GM12891 (cell line): ENCODE measurements at regions not wholly inside any gene's neighbourhood (a gene's known extent, or its start where the extent isn't known, plus 50 kb on each side); places are given as distances from the start of the nearest gene placed in this dataset.

Source experiments
- DNase-seq: peaks from one replicate; pipeline ENCODE4 v3.0.0; 2011; ENCODE audit warnings: low spot score; ENCODE audit not compliant: insufficient read length
- FAIRE-seq: peaks from 2 replicates; lab custom pipeline; 2011; peaks lifted over from hg19 to GRCh38; lab: Jason Lieb, UNC
- PAX5 ChIP-seq: IDR thresholded peaks from 2 replicates; pipeline ENCODE4 v1.6.1; 2011; ENCODE audit warnings: low read length, moderate library complexity, mild to moderate bottlenecking; ENCODE audit not compliant: insufficient read depth, severe bottlenecking
- POLR2A ChIP-seq: IDR thresholded peaks from 2 replicates; pipeline ENCODE4 v1.6.1; 2011; ENCODE audit warnings: low read depth, low read length, control low read depth
- POLR2AphosphoS5 ChIP-seq: IDR thresholded peaks from 2 replicates; pipeline ENCODE4 v1.6.1; 2011; ENCODE audit warnings: low read depth, low read length, control low read depth
- POU2F2 ChIP-seq: IDR thresholded peaks from 2 replicates; pipeline ENCODE4 v1.6.1; 2011; ENCODE audit warnings: low read depth, mild to moderate bottlenecking, control low read depth, low read length, moderate library complexity
- SPI1 ChIP-seq: IDR thresholded peaks from 2 replicates; pipeline ENCODE4 v1.6.1; 2011; ENCODE audit warnings: low read depth, low read length, control low read depth
- TAF1 ChIP-seq: IDR thresholded peaks from 2 replicates; pipeline ENCODE4 v1.6.1; 2011; ENCODE audit warnings: low read depth, low read length, control low read depth

DNA sequence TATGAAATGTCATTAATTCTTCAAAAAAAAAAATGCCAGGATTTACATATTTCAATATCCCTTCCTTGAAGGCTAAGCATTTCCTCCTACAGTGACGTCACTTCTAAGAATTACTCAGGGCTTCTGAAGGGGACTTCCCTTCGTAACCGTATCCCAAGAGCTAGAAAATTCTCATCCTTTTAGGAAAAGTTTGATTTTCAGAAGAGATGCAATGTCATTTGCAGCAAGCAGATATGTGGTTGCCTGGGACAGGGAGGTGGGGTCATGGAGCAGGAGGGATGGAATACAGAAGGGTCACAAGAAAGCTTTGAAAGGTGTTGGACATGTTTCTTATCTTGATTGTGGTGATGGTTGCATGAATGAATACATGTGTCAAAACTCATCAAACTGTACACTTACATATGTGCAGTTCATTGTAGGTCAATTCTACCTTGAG is 97.0 kb upstream of the ATL2 start:
- FAIRE-seq (no peak), DNase-seq (no peak)
- no peak for TF ChIP-seq POU2F2
- TF ChIP-seq TAF1, result no peak
- TF ChIP-seq PAX5, result no peak
- TF ChIP-seq POLR2A, result no peak
- no peak for TF ChIP-seq POLR2AphosphoS5
- TF ChIP-seq SPI1, result no peak

DNA sequence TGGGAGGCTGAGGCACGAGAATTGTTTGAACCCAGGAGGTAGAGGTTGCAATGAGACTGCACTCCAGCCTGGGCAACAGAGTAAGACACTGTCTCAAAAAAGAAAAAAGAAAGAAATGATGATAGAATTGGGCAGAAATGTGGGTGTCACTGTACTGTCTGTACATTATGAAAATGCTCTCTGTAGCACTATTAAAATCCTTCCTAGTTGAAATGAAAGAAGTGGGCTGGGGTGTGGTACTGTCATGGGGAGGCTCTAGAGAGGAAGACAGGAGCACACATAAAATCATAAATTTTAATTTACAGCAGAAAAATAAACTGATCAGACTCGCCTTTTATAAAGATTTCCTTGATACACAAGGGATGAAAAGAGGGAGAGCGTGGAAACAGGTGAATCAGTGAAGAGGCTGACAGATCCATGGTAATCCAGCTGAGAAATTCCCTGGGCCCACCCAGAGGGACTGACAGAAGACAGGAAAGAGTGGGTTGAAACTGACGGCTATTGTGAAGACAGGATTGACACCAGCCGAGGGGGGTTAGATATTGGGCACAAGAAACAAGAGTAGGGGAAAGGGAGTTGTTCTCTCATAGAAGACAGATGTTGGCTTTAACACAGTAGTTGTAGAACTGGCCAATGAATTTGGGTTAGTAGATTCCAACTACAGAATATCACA is 96.4 kb upstream of the ATL2 start:
- no peak for TF ChIP-seq POU2F2
- no peak for TF ChIP-seq POLR2A
- no peak for TF ChIP-seq PAX5
- DNase-seq (no peak), FAIRE-seq (no peak)

DNA sequence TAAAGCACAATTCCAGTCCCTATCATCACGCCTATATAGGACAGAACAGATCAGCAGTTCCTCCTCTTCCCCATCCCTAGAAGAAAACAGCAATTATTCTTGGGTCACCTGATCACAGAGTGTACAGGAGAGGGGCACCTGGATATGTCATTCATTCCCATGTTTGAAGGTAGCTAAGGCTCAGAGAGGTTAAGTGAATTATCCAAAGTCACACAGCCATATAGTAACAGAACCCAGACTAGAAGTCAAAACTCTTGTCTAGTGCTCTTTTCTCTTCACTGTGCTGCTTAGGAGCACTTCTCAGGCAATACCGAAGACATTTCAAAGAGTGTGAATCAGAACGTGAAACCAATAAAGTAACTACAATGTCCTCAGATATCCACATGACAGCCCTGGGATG is 93.0 kb upstream of the ATL2 start:
- TF ChIP-seq POLR2AphosphoS5, result no peak
- TF ChIP-seq TAF1, result no peak
- TF ChIP-seq POLR2A, result no peak
- TF ChIP-seq SPI1, result no peak
- TF ChIP-seq PAX5, result no peak
- no peak for TF ChIP-seq POU2F2
- DNase-seq (no peak), FAIRE-seq (no peak)

DNA sequence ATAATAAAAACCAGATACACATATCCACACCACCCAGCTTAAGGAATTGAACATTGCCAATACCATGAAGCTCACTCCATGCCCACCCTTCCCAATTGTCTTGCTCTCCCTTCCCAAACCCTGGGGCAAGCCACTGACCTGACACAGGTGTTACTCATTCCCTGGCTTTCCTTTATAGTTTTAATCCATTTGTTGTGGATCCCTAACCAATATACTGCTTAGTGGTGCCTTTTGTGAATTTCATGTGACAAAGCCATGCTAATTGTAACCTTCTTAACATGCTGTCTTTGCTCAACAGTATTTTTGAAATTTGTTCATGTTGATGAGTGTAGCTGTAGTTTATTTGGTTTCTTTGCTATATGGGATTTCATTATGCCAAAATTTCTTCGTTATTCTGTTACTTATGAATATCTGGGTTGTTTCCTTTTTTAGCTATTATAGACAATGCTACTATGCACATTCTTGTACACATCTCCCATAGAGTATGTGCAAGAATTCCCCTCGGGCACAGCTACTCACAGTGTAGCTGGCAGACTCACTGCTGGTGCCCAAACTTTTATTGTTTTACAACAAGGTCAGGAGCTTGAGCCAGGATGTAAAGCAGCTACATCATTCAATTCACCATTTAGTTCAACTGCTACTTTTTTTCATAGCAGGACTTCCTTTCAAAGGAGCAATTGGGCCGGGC is 90.8 kb upstream of the ATL2 start:
- DNase-seq (no peak), FAIRE-seq (no peak)
- no peak for TF ChIP-seq POLR2AphosphoS5
- no peak for TF ChIP-seq POLR2A
- TF ChIP-seq SPI1, result no peak
- TF ChIP-seq PAX5, result no peak
- TF ChIP-seq POU2F2, result no peak
- no peak for TF ChIP-seq TAF1

DNA sequence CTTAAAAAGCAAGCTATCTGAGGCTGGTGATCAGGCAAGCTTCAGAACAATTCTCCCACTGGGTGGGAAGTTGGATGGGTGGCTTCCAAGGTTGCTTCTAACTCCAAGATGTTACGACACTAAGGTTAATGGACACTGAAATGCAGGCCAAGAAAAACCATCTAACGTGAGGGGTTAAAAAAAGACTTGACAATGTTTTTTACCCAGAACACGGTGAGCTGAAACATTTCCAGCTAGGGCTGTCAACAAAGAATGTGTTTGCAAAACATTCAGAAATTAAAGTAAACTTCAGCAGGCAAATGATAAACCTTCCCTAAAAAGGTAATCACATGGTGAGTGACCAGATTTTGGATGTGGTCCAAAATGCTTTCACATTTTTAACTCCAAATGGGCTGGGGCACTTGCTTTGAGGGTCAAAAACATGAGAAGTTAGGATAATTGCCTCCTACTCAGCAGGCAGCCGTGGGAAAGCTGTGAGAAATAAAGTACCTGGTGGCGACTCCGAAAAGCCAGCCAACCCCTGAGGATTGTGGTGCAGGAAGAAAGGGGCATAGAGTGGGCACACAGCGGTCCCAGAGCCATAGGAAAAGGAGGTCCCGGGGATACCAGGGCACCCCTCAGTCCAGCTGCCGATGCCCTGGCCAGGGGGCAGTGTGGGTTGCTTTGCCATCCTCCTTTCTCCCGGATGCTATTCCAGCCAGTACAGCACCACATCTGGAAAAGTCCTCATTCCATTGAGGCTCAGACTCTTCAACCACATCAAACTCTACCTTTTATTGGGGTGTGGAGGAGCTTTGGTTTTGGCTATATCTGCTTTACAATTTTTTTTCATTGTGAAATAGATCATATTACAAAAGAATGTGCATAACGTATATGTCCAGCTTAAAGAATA is 90.0 kb upstream of the ATL2 start:
- no peak for FAIRE-seq

DNA sequence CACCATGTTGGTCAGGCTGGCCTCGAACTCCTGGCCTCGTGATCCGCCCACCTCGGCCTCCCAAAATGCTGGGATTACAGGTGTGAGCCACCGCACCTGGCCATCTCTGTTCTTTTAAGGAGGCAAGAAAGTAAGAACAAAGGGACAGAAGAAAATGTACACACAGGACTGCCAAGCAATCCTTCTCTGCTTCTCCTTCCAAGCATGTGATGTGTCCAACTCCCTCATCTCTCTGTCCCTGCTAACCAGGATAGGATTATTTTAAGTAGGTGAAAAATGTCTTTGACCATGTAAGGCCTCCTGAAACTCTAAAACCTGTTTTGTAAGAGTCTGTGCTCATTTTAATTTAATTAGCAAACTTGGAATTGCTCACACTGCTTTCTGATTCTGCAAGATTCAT is 89.3 kb upstream of the ATL2 start:
- DNase-seq, result no peak
- TF ChIP-seq POLR2A (no peak), TAF1 (no peak), POLR2AphosphoS5 (no peak), POU2F2 (no peak), PAX5 (no peak), SPI1 (no peak)
- FAIRE-seq, result no peak

More for the DNA sequence above, 90.0 kb upstream of the ATL2 start:
- TF ChIP-seq TAF1, result no peak
- no peak for TF ChIP-seq SPI1
- no peak for TF ChIP-seq POLR2AphosphoS5
- TF ChIP-seq POLR2A, result no peak
- no peak for TF ChIP-seq POU2F2
- no peak for TF ChIP-seq PAX5
- DNase-seq, result no peak

DNA sequence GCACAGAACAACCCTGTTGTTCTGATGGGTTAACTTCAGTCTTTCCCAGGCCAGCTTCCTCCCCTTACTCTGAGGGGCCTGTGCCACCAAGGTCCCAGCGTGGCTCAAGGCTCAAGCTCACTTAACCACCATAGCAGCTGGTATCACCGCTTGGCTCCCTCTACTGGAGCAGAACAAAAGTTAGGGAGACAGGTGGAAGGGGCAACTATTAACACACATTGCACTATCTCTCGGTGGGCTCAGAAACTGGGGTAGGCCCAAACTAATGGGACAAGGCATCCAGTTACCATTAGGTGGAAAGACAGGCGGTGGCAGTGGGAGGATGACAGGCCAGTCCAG is 88.7 kb upstream of the ATL2 start:
- no peak for DNase-seq
- TF ChIP-seq PAX5 (no peak), SPI1 (no peak), TAF1 (no peak), POLR2AphosphoS5 (no peak), POLR2A (no peak)
- FAIRE-seq, result peak; percentile 31

DNA sequence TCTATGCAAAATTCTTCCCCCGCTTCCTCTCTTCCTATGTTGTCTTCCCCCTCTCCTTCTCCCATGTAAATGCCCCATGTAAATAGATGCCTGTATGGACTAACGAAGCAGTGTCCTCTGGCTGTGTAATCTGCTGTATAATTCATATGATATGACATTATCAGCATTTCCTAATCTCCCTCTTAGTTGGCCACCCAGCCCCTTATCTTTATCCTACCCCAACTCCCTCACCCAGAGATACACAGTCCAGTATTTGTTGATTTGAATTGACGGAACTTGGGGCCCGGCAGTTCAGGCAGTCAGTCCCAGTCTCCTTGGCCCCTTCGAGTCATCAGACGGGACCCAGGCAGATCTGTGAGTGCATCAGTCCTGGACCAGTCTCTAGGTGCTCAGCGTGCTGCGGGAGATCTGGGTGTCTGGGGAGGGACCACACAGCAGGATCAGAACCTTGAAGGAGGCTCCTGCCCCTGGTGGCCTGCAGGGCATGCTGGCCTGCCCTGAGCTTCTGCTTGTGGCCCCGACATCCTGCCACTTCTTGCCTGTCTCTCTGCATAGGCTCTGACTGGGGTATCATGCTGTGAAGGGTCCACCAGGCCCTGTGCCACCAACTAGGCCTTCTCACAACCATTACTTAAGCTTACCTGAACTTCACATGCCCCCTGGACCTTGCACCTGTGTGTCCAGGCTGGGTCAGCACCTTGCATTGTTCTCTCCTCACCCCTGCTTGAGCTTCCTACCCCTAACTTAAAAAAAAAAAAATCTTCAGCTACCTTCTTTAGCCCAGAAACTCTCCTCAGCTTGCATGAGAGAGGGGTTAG is 88.1 kb upstream of the ATL2 start:
- DNase-seq, result no peak
- no peak for FAIRE-seq
- TF ChIP-seq SPI1, result no peak
- no peak for TF ChIP-seq POLR2A

DNA sequence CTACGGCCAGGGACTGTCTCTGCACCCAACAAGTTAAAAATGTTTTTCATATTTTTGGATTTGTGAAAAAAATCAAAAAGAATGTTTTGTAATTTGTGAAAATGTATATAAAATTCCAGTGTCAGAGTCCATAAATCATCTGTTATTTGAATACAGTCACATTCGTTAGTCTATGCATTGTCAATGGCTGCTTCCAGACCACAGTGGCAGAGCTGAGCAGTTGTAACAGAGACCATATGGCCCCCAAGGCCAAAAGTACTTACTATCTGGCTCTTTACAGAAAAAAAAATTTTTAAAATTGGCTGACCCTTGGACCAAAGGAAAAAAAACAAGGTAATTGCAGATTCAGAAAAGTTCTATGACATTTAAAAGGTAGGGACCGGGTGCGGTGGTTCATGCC is 86.7 kb upstream of the ATL2 start:
- DNase-seq, result no peak
- no peak for FAIRE-seq
- TF ChIP-seq PAX5 (no peak), POU2F2 (no peak), POLR2A (no peak), POLR2AphosphoS5 (no peak), SPI1 (no peak), TAF1 (no peak)
